Astrocyte (in vitro differentiated cells and primary cell): ENCODE measurements at regions not wholly inside any gene's neighbourhood (a gene's known extent, or its start where the extent isn't known, plus 50 kb on each side); places are given as distances from the start of the nearest gene placed in this dataset.

ENCODE experiments used
- EZH2 ChIP-seq: IDR thresholded peaks from 2 replicates; pipeline ENCODE4 v1.6.1; 2012; ENCODE audit warnings: mild to moderate bottlenecking, low read length, inconsistent platforms; ENCODE audit not compliant: insufficient read depth
- TF ChIP-seq, protein P1 (sequence below): IDR thresholded peaks from 2 replicates; pipeline ENCODE4 v1.5.1; 2011; ENCODE audit warnings: low read depth, mild to moderate bottlenecking, inconsistent platforms, low read length, moderate library complexity; ENCODE audit not compliant: insufficient read depth

GRCh38 chr3:197381371-197381770, 83.0 kb upstream of the DLG1 start:
- TF ChIP-seq, protein P1, sequence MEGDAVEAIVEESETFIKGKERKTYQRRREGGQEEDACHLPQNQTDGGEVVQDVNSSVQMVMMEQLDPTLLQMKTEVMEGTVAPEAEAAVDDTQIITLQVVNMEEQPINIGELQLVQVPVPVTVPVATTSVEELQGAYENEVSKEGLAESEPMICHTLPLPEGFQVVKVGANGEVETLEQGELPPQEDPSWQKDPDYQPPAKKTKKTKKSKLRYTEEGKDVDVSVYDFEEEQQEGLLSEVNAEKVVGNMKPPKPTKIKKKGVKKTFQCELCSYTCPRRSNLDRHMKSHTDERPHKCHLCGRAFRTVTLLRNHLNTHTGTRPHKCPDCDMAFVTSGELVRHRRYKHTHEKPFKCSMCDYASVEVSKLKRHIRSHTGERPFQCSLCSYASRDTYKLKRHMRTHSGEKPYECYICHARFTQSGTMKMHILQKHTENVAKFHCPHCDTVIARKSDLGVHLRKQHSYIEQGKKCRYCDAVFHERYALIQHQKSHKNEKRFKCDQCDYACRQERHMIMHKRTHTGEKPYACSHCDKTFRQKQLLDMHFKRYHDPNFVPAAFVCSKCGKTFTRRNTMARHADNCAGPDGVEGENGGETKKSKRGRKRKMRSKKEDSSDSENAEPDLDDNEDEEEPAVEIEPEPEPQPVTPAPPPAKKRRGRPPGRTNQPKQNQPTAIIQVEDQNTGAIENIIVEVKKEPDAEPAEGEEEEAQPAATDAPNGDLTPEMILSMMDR = no peak
- no peak for TF ChIP-seq EZH2
